ENCODE measurements at regions not wholly inside any gene's neighbourhood (a gene's known extent, or its start where the extent isn't known, plus 50 kb on each side); places are given as distances from the start of the nearest gene placed in this dataset.
"Not testable (repeated sequence)": the region's sequence is repeated elsewhere in the genome, so short reads cannot be mapped to it uniquely, and the experiment has no call there.

- ATAC-seq (ENCODE audit: low read depth) (no peak), DNase-seq (ENCODE audit: low spot score in 2 of 2) (no peak)
- no peak overlapping the region for H3K4me3 Mint-ChIP-seq
- peaks cover 5% of the 10 kb centered on the region for H3K27me3 Mint-ChIP-seq
- peaks cover 4% of the 10 kb centered on the region for H3K9me3 Mint-ChIP-seq
- no peaks in the 10 kb centered on the region for H3K4me1 Mint-ChIP-seq
- H3K36me3 Mint-ChIP-seq = peaks cover 5% of the 10 kb centered on the region
- H3K27ac Mint-ChIP-seq = no peak overlapping the region
These were observed 160.3 kb downstream of the CEMIP2 start for GRCh38 chr9:71608021-71608420.

- Mint-ChIP-seq H3K36me3 (peaks cover 5% of the 10 kb centered on the region), H3K4me1 (no peaks in the 10 kb centered on the region), H3K27me3 (peaks cover 5% of the 10 kb centered on the region), H3K27ac (no peak overlapping the region), H3K4me3 (no peak overlapping the region), H3K9me3 (peaks cover 4% of the 10 kb centered on the region)
- ATAC-seq (ENCODE audit: low read depth) (no peak), DNase-seq (ENCODE audit: low spot score in 2 of 2) (no peak)
These were observed 160.8 kb downstream of the CEMIP2 start for GRCh38 chr9:71607461-71607881.

DNA sequence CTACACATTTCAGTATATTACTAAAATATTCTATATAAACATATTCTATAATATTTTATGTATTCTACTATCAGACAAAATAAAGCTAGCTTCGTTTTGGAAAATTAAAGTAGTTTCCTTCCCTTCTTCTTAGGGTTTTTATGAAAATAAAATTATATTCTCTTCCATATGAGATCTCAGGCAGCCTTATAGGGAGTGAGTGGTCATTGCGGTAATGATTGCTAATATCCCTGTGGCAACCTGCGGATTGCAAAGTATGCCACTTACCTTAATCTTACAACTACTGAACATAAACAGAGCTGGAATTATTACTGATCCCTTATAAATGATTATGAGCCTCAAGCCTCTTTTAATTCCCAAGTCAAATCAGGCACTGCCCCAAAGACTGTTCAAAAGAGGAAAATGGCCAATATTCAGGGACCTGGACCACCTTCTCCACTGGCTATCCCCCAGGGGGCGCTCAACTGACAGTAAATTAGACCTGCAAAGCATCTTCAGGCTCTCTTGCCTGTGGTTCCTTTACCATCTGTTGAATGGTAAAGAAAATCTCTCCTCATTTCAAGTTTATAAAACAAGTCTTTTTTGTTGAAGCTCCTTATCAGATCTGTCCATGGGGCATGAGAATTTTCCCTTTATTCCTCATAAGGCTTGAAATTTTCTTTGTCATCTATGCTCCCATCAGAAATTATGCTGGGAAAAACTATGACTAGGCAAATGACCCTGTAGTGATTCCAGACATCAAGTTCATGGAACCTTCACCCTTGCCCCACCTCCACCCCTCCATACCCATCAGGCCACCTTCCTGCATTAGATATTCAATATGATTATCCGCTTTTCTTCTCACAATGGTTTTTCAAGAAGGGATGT, 163.9 kb downstream of the CEMIP2 start:
- ATAC-seq (ENCODE audit: low read depth) (peak; percentile 78), DNase-seq (ENCODE audit: low spot score in 2 of 2) (peak; percentile 66 to 69)
- Mint-ChIP-seq H3K27me3 (no peaks in the 10 kb centered on the region), H3K27ac (no peak overlapping the region), H3K36me3 (no peaks in the 10 kb centered on the region), H3K4me1 (no peaks in the 10 kb centered on the region), H3K4me3 (no peak overlapping the region), H3K9me3 (no peaks in the 10 kb centered on the region)

- Mint-ChIP-seq H3K27ac (no peak overlapping the region), H3K27me3 (no peaks in the 10 kb centered on the region), H3K9me3 (no peaks in the 10 kb centered on the region), H3K4me1 (no peaks in the 10 kb centered on the region), H3K36me3 (no peaks in the 10 kb centered on the region), H3K4me3 (no peak overlapping the region)
- DNase-seq (ENCODE audit: low spot score in 2 of 2) = no peak
- ATAC-seq (ENCODE audit: low read depth) = no peak
These were observed 165.7 kb downstream of the CEMIP2 start for GRCh38 chr9:71602652-71603051.

DNA sequence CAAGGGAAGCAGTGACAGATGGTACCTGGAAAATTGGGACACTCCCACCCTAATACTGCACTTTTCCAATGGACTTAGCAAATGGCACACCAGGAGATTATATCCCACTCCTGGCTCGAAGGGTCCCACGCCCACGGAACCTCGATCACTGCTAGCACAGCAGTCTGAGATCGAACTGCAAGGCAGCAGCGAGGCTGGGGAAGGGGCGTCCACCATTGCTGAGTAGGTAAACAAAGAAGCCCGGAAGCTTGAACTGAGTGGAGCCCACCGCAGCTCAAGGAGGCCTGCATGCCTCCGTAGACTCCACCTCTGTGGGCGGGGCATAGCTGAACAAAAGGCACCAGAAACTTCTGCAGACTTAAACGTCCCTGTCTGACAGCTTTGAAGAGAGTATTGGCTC, 172.6 kb downstream of the CEMIP2 start:
- not testable (repeated sequence) for ATAC-seq (ENCODE audit: low read depth); H3K36me3 Mint-ChIP-seq; H3K4me3 Mint-ChIP-seq; H3K4me1 Mint-ChIP-seq; H3K27ac Mint-ChIP-seq; DNase-seq (ENCODE audit: low spot score in 2 of 2); H3K9me3 Mint-ChIP-seq
- H3K27me3 Mint-ChIP-seq = peaks cover 15% of the 10 kb centered on the region

- Mint-ChIP-seq H3K4me3 (no peak overlapping the region), H3K9me3 (no peaks in the 10 kb centered on the region), H3K27ac (no peak overlapping the region), H3K27me3 (peaks cover 15% of the 10 kb centered on the region), H3K4me1 (no peaks in the 10 kb centered on the region), H3K36me3 (no peaks in the 10 kb centered on the region)
- ATAC-seq (ENCODE audit: low read depth) (no peak), DNase-seq (ENCODE audit: low spot score in 2 of 2) (no peak)
These were observed 173.8 kb downstream of the CEMIP2 start for GRCh38 chr9:71594541-71594940.

- ATAC-seq (ENCODE audit: low read depth) (no peak), DNase-seq (ENCODE audit: low spot score in 2 of 2) (no peak)
- Mint-ChIP-seq H3K9me3 (no peaks in the 10 kb centered on the region), H3K4me1 (no peaks in the 10 kb centered on the region), H3K27ac (no peak overlapping the region), H3K36me3 (no peaks in the 10 kb centered on the region), H3K27me3 (peaks cover 15% of the 10 kb centered on the region), H3K4me3 (no peak overlapping the region)
These were observed 175.9 kb downstream of the CEMIP2 start for GRCh38 chr9:71592400-71592799.

DNA sequence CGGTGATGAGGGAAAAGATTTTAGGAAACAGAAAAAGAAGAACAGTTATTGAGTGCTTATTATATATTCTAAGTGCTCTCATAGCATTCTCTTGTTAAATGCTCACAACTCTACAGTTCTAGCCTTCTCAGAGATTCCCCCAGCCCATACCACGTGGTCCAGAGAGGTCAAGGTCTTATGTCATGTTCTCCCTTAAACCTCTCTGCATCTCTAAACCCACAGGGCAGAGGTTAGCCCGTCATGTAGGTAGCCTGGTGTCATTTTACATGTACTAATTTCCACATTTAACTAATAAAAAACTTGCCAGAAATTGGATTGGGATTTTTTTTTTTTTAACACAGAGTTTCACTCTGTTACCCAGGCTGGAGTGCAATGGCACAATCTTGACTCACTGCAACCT, 178.0 kb downstream of the CEMIP2 start:
- no peak overlapping the region for H3K4me3 Mint-ChIP-seq
- H3K36me3 Mint-ChIP-seq = no peaks in the 10 kb centered on the region
- no peak overlapping the region for H3K27ac Mint-ChIP-seq
- no peaks in the 10 kb centered on the region for H3K4me1 Mint-ChIP-seq
- ATAC-seq (ENCODE audit: low read depth) (no peak), DNase-seq (ENCODE audit: low spot score in 2 of 2) (no peak)
- peaks cover 13% of the 10 kb centered on the region for H3K27me3 Mint-ChIP-seq
- H3K9me3 Mint-ChIP-seq = no peaks in the 10 kb centered on the region

GRCh38 chr9:71589612-71590011, 178.7 kb downstream of the CEMIP2 start:
- H3K9me3 Mint-ChIP-seq = no peaks in the 10 kb centered on the region
- H3K4me3 Mint-ChIP-seq = no peak overlapping the region
- peaks cover 10% of the 10 kb centered on the region for H3K27me3 Mint-ChIP-seq
- H3K4me1 Mint-ChIP-seq = no peaks in the 10 kb centered on the region
- DNase-seq (ENCODE audit: low spot score in 2 of 2) = no peak
- H3K27ac Mint-ChIP-seq = no peak overlapping the region
- ATAC-seq (ENCODE audit: low read depth) = no peak
- H3K36me3 Mint-ChIP-seq = no peaks in the 10 kb centered on the region

GRCh38 chr9:71587576-71588362, 180.5 kb downstream of the CEMIP2 start:
- Mint-ChIP-seq H3K4me3 (no peak overlapping the region), H3K27ac (no peak overlapping the region), H3K36me3 (no peaks in the 10 kb centered on the region), H3K4me1 (no peaks in the 10 kb centered on the region), H3K27me3 (peaks cover 3% of the 10 kb centered on the region), H3K9me3 (no peaks in the 10 kb centered on the region)
- DNase-seq (ENCODE audit: low spot score in 2 of 2) = no peak
- no peak for ATAC-seq (ENCODE audit: low read depth)

GRCh38 chr9:71583792-71584191, 184.5 kb downstream of the CEMIP2 start:
- Mint-ChIP-seq H3K27me3 (no peaks in the 10 kb centered on the region), H3K36me3 (no peaks in the 10 kb centered on the region), H3K4me3 (no peak overlapping the region), H3K27ac (no peak overlapping the region), H3K4me1 (no peaks in the 10 kb centered on the region), H3K9me3 (no peaks in the 10 kb centered on the region)
- no peak for DNase-seq (ENCODE audit: low spot score in 2 of 2)
- no peak for ATAC-seq (ENCODE audit: low read depth)

DNA sequence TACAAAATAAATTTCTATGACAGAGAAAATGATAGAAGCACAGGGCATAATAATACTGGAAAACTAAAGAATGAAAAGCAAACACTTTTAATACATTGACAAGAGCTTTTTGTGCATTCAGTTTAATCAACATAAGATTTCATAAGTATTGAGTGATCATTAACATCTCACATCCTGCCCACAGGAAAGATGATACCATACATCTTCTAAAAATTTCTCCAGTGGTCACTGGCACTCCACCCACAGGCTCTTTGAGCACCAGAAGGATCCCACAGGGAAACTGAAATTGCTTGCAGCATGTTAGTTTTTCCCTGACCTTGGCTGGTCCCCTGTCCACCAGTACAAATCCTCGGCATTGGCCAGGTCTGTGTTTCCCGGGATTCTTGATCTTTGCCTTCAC, 186.0 kb downstream of the CEMIP2 start:
- H3K27ac Mint-ChIP-seq = no peak overlapping the region
- ATAC-seq (ENCODE audit: low read depth) (no peak), DNase-seq (ENCODE audit: low spot score in 2 of 2) (no peak)

GRCh38 chr9:71581101-71581500, 187.2 kb downstream of the CEMIP2 start:
- DNase-seq (ENCODE audit: low spot score in 2 of 2) = no peak
- peaks cover 2% of the 10 kb centered on the region for H3K27me3 Mint-ChIP-seq
- H3K36me3 Mint-ChIP-seq = no peaks in the 10 kb centered on the region
- H3K4me1 Mint-ChIP-seq = no peaks in the 10 kb centered on the region
- H3K9me3 Mint-ChIP-seq = no peaks in the 10 kb centered on the region
- no peak for ATAC-seq (ENCODE audit: low read depth)
- no peak overlapping the region for H3K27ac Mint-ChIP-seq
- no peak overlapping the region for H3K4me3 Mint-ChIP-seq

More for the DNA sequence above, 186.0 kb downstream of the CEMIP2 start:
- Mint-ChIP-seq H3K36me3 (no peaks in the 10 kb centered on the region), H3K4me3 (no peak overlapping the region), H3K4me1 (no peaks in the 10 kb centered on the region), H3K9me3 (no peaks in the 10 kb centered on the region), H3K27me3 (peaks cover 2% of the 10 kb centered on the region)

DNA sequence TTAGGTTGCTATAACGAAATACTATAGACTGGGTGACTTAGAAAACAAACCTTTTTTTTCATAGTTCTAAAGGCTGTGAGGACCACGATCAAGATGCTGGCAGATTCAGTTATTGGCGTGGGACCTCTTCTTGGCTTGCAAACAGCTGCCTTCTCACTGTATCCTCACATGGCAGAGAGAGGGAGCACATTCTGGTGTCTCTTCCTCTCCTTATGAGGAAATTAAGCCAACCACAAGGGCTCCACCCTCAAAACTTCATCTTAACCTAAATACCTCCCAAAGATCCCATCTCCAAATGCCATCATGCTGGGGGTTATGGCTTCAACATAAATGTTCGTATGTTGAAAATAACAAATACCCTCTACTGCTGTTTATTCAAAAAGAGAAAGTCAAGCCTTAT, 197.1 kb downstream of the CEMIP2 start:
- DNase-seq (ENCODE audit: low spot score in 2 of 2) = no peak

More for the DNA sequence above, 197.1 kb downstream of the CEMIP2 start:
- H3K9me3 Mint-ChIP-seq = peaks cover 6% of the 10 kb centered on the region
- H3K36me3 Mint-ChIP-seq = no peaks in the 10 kb centered on the region
- H3K4me1 Mint-ChIP-seq = peaks cover 5% of the 10 kb centered on the region
- ATAC-seq (ENCODE audit: low read depth) = no peak
- H3K27me3 Mint-ChIP-seq = peaks cover 4% of the 10 kb centered on the region
- H3K4me3 Mint-ChIP-seq = no peak overlapping the region
- H3K27ac Mint-ChIP-seq = no peak overlapping the region

All from memory B cell (primary cell).